ENCODE measurements at regions not wholly inside any gene's neighbourhood (a gene's known extent, or its start where the extent isn't known, plus 50 kb on each side); places are given as distances from the start of the nearest gene placed in this dataset.

GRCh38 chr11:45554230-45554967, 111.0 kb downstream of the CHST1 start:
- no peaks in the 10 kb centered on the region for H3K9me1 ChIP-seq (ENCODE audit: insufficient read depth, low read length)
- H2BK15ac ChIP-seq (ENCODE audit: low read depth, low read length): no peak overlapping the region
- H2AFZ ChIP-seq (replicated peaks; ENCODE audit: low read length, poor library complexity): peak overlapping the region; percentile 17
- no peaks in the 10 kb centered on the region; the same call in 1 of the 2 replicates for H3K27me3 ChIP-seq (ENCODE audit: control insufficient read depth, insufficient read depth, low read length)
- H3K27ac ChIP-seq (ENCODE audit: insufficient read depth, low read length): no peak overlapping the region
- H3K18ac ChIP-seq (ENCODE audit: low read depth, low read length): no peak overlapping the region
- no peak overlapping the region for H2BK120ac ChIP-seq (ENCODE audit: low read depth, low read length)
- H4K91ac ChIP-seq (ENCODE audit: insufficient read depth, low read depth, low read length): no peak overlapping the region
- H3K4me1 ChIP-seq (ENCODE audit: control insufficient read depth, insufficient read depth, low read length): no peaks in the 10 kb centered on the region
- no peak overlapping the region for H4K8ac ChIP-seq (ENCODE audit: low read depth in 2 of 2, low read length in 2 of 2)
- H3K4me3 ChIP-seq (ENCODE audit: insufficient read depth, low read depth, low read length): no peak overlapping the region
- 50% methylated on average over 7 of the region's 14 CpGs; no CpG with 5 or more reads in 1 of the 2 experiments for WGBS, 2 experiments (ENCODE audit: extremely low coverage in 2 of 2, insufficient read length in 1 of 2)
- ATAC-seq (ENCODE audit: low read depth) (no peak), DNase-seq (no peak)
- BruUV-seq (replicated peaks): no TSS peak
- H2AK9ac ChIP-seq (replicated peaks; ENCODE audit: low read depth, low read length, poor library complexity): no peak overlapping the region
- TF ChIP-seq MAZ (IDR thresholded peaks at IDR 0.05; ENCODE audit: borderline replicate concordance, low read depth, low read length): no peak
- H3K4me2 ChIP-seq (ENCODE audit: low read depth, low read length): no peak overlapping the region
- no peak overlapping the region for H3K4ac ChIP-seq (ENCODE audit: low read depth, low read length)
- no peak overlapping the region for H2BK5ac ChIP-seq (ENCODE audit: low read depth, low read length, poor library complexity, severe bottlenecking)
- H3K9me3 ChIP-seq (ENCODE audit: control insufficient read depth, insufficient read depth, low read length): no peaks in the 10 kb centered on the region
- no peaks in the 10 kb centered on the region for H3K79me1 ChIP-seq (ENCODE audit: low read depth in 1 of 2, low read length in 2 of 2)
- H4K20me1 ChIP-seq (ENCODE audit: insufficient read depth, low read length): no peaks in the 10 kb centered on the region; the same call in 1 of the 2 replicates
- ChIA-PET POLR2A (ENCODE audit: unreplicated experiment) (no interaction called here), CTCF (no interaction called here)
- H2AK5ac ChIP-seq (ENCODE audit: low read depth, low read length): no peak overlapping the region
- no peak overlapping the region for H3K9ac ChIP-seq (ENCODE audit: low read depth, low read length)
- intact Hi-C loops (cut with micrococcal nuclease) (no loop called here), dilution Hi-C loops (cut with HindIII; ENCODE audit: low sequenced_read_pairs, unreplicated experiment) (no loop called here), in situ Hi-C loops (cut with MboI; ENCODE audit: low sequenced_read_pairs) (no loop called here)
- H3K36me3 ChIP-seq (ENCODE audit: control insufficient read depth, insufficient read depth, low read length): no peaks in the 10 kb centered on the region
- H3K56ac ChIP-seq (ENCODE audit: extremely low read depth, insufficient read depth, low read length): no peak overlapping the region
- H3K14ac ChIP-seq (replicated peaks; ENCODE audit: low read depth, low read length): no peak overlapping the region
- H2BK20ac ChIP-seq (ENCODE audit: low read depth, low read length): no peak overlapping the region
- no peak overlapping the region for H4K5ac ChIP-seq (ENCODE audit: low read depth, low read length)
- H3K23ac ChIP-seq (ENCODE audit: low read depth, low read length): no peak overlapping the region

Data from IMR-90 (cell line).